HepG2 (cell line): ENCODE measurements at regions not wholly inside any gene's neighbourhood (a gene's known extent, or its start where the extent isn't known, plus 50 kb on each side); places are given as distances from the start of the nearest gene placed in this dataset.

Experiments used
- ATAC-seq: fragments of 200-7000 bp; cut with Tn5 transposase; 3 replicates; pipeline ENCODE4 v1.9.1; 2020; ENCODE audit warnings: mild to moderate bottlenecking, moderate library complexity
- BruUV-seq: library from RNA; stranded (reverse); fragments of 400-500 nt; replicated peaks from 2 replicates; lab custom pipeline; 2021; lab: Mats Ljungman, UMichigan
- CTCF ChIA-PET: fragments of 300-600 bp; formaldehyde crosslinking; extraction: SDS; loops from one replicate; lab custom pipeline; 2021; ENCODE audit warnings: low total read pairs, inconsistent platforms, low intra/inter-chr PET ratio; lab: Yijun Ruan, JAX
- POLR2A ChIA-PET: fragments of 350-600 bp; sonication (Branson Sonifier 250); formaldehyde crosslinking; loops from one replicate; lab custom pipeline; 2020; ENCODE audit warnings: antibody characterized with exemption, inconsistent platforms; lab: Yijun Ruan, JAX
- DNase-seq: peaks from one replicate; pipeline ENCODE4 v3.0.0-alpha.2; 2015; ENCODE audit warnings: low spot score
- FAIRE-seq: peaks from 3 replicates; lab custom pipeline; 2011; peaks lifted over from hg19 to GRCh38; lab: Jason Lieb, UNC
- H2AFZ ChIP-seq: one replicate; pipeline ENCODE4 v1.6.1; 2011; ENCODE audit warnings: low read length, inconsistent platforms
- H3K27ac ChIP-seq: fragments of 300-600 bp; 3 replicates; pipeline ENCODE4 v1.8.0; 2011; ENCODE audit warnings: mixed run types, mild to moderate bottlenecking, mixed read lengths, low read length, inconsistent platforms; ENCODE audit not compliant: insufficient read depth; ENCODE audit errors: extremely low read length
- H3K27me3 ChIP-seq, 2 experiments: fragments of 200-600 bp in 1 of 2; 2 replicates in 1 of 2; 3 replicates in 1 of 2; pipeline versions ENCODE4 v1.6.0 to v1.8.0; 2011; ENCODE audit warnings: low read length in 2 of 2, mild to moderate bottlenecking in 2 of 2, moderate library complexity in 2 of 2, inconsistent platforms in 1 of 2; ENCODE audit not compliant: insufficient read depth in 2 of 2, control insufficient read depth in 1 of 2
- H3K36me3 ChIP-seq, 2 experiments: fragments of 200-600 bp in 1 of 2; replicated peaks in 1 of 2; 2 replicates in 1 of 2; 3 replicates in 1 of 2; pipeline versions ENCODE4 v1.5.1 to v1.8.0; 2011; ENCODE audit warnings: low read length in 2 of 2, inconsistent platforms in 1 of 2; ENCODE audit not compliant: insufficient read depth in 2 of 2, control insufficient read depth in 1 of 2
- H3K4me1 ChIP-seq: 2 replicates; pipeline ENCODE4 v1.5.1; 2012; ENCODE audit warnings: low read length, inconsistent platforms; ENCODE audit not compliant: insufficient read depth
- H3K4me2 ChIP-seq: 2 replicates; pipeline ENCODE4 v1.6.0; 2011; ENCODE audit warnings: low read depth, low read length, inconsistent platforms
- H3K4me3 ChIP-seq, 3 experiments: fragments of 200-600 bp in 1 of 3; sonication (generic), shearing (Covaris generic) in 1 of 3; replicated peaks in 1 of 3; 2 replicates each; pipeline ENCODE4 v1.5.1; 2011 to 2016; ENCODE audit warnings: low read length in 3 of 3, inconsistent platforms in 2 of 3, low read depth in 2 of 3, mild to moderate bottlenecking in 2 of 3, control low read depth in 1 of 3, mixed read lengths in 1 of 3; ENCODE audit not compliant: insufficient read depth in 1 of 3
- H3K79me2 ChIP-seq: one replicate; pipeline ENCODE4 v1.6.1; 2011; ENCODE audit warnings: low read length, inconsistent platforms; ENCODE audit not compliant: insufficient read depth
- H3K9ac ChIP-seq: 2 replicates; pipeline ENCODE4 v1.6.0; 2011; ENCODE audit warnings: mild to moderate bottlenecking, low read depth, low read length, inconsistent platforms; ENCODE audit not compliant: insufficient read depth
- H3K9me3 ChIP-seq: 2 replicates; pipeline ENCODE4 v1.5.1; 2012; ENCODE audit warnings: mild to moderate bottlenecking, low read length
- H4K20me1 ChIP-seq: 2 replicates; pipeline ENCODE4 v1.6.0; 2011; ENCODE audit warnings: inconsistent platforms, mild to moderate bottlenecking, low read length, moderate library complexity; ENCODE audit not compliant: insufficient read depth
- BCL6 ChIP-seq: IDR thresholded peaks from 2 replicates; pipeline ENCODE4 v1.6.1; 2016; ENCODE audit warnings: missing genetic modification reagents, missing compliant biosample characterization
- CBX5 ChIP-seq: sonication (generic); formaldehyde crosslinking; IDR thresholded peaks from 2 replicates; pipeline ENCODE4 v1.4.0; 2020; ENCODE audit warnings: missing genetic modification reagents, borderline replicate concordance
- ESRRA ChIP-seq: sonication (generic); formaldehyde crosslinking; IDR thresholded peaks from 2 replicates; pipeline ENCODE4 v1.5.1; 2020; ENCODE audit warnings: mild to moderate bottlenecking, low read depth, missing genetic modification reagents
- KLF11 ChIP-seq: IDR thresholded peaks from 2 replicates; pipeline ENCODE4 v1.6.1; 2016; ENCODE audit warnings: missing compliant biosample characterization
- POGZ ChIP-seq: sonication (generic); formaldehyde crosslinking; IDR thresholded peaks from 2 replicates; pipeline ENCODE4 v1.4.0; 2020; ENCODE audit warnings: mild to moderate bottlenecking, missing genetic modification reagents
- REST ChIP-seq, 2 experiments: IDR thresholded peaks; 2 replicates each; pipeline ENCODE4 v1.6.1; 2011 to 2012; ENCODE audit warnings: low read length in 2 of 2, borderline replicate concordance in 1 of 2, low read depth in 1 of 2, mild to moderate bottlenecking in 1 of 2, moderate library complexity in 1 of 2
- TAF15 ChIP-seq: fragments of 200-400 bp; formaldehyde crosslinking; IDR thresholded peaks from one replicate; pipeline ENCODE4 v1.6.1; 2018; ENCODE audit warnings: mild to moderate bottlenecking, low read depth, low read length; ENCODE audit not compliant: poor library complexity, severe bottlenecking
- ZNF292 ChIP-seq: sonication (generic); formaldehyde crosslinking; IDR thresholded peaks from 2 replicates; pipeline ENCODE4 v1.8.1; 2022; ENCODE audit warnings: mild to moderate bottlenecking, low read depth, missing genetic modification reagents, borderline replicate concordance
- ZNF333 ChIP-seq: sonication (generic); formaldehyde crosslinking; IDR thresholded peaks from 2 replicates; pipeline ENCODE4 v1.4.0; 2020; ENCODE audit warnings: mild to moderate bottlenecking, missing genetic modification reagents, borderline replicate concordance
- ZNF607 ChIP-seq: sonication (generic); formaldehyde crosslinking; IDR thresholded peaks from 2 replicates; pipeline ENCODE4 v1.5.1; 2020; ENCODE audit warnings: missing genetic modification reagents, mild to moderate bottlenecking, borderline replicate concordance
- ZNF713 ChIP-seq: sonication (generic); formaldehyde crosslinking; IDR thresholded peaks from 2 replicates; pipeline ENCODE4 v1.4.0; 2020; ENCODE audit warnings: mild to moderate bottlenecking, missing genetic modification reagents
- ZNF816 ChIP-seq: sonication (generic); formaldehyde crosslinking; IDR thresholded peaks from 2 replicates; pipeline ENCODE4 v1.8.0; 2022; ENCODE audit warnings: missing genetic modification reagents, mild to moderate bottlenecking, borderline replicate concordance
- WGBS: methylation state at CpG from one replicate; pipeline ENCODE4 v1.1.6; 2017; ENCODE audit warnings: low lambda C conversion rate; 5-methylcytosine and 5-hydroxymethylcytosine counted together
- in situ Hi-C: cut with HindIII; loops from 2 replicates; pipeline ENCODE4 v1.10.0; 2017; ENCODE audit warnings: low pct_unique_long_range_greater_than_20kb; ENCODE audit not compliant: extremely low pct_ligation_motif_present
- intact Hi-C: fragments of 100-400 bp; cut with micrococcal nuclease; formaldehyde crosslinking; loops from one replicate; pipeline ENCODE4 v1.10.0; 2022; ENCODE audit not compliant: unreplicated experiment
- TF ChIP-seq, protein P1 (sequence below): sonication (generic); formaldehyde crosslinking; IDR thresholded peaks from 2 replicates; pipeline ENCODE4 v1.4.0; 2020; ENCODE audit warnings: missing genetic modification reagents, borderline replicate concordance

DNA sequence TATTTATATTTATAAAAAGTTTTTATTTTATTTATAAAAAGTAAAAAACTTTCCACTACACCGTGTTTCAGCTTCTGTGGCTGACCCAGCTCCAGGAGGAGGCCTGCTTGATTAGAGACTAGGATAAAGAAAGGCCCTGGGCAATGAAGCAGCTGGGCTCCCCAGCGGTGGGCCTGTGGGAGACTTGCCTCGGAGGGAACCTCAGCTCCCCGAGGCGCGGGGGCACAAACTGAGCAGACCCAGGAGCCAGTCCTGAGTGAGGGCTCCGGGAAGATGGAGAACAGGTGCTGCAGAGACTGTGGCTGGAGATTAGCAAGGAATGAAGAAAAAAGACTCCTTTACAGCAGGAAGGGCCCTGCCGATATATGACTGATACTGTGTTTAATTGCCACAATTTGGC lies 63.8 kb upstream of the GJB6 start:
- CTCF ChIA-PET: no interaction called here
- Histone ChIP-seq H3K27ac (no peak overlapping the region), H3K9me3 (no peaks in the 10 kb centered on the region), H3K4me2 (no peak overlapping the region), H4K20me1 (no peaks in the 10 kb centered on the region), H3K27me3 (peaks cover 0 to 1% of the 10 kb centered on the region in 2 experiments; a peak in 1 of 5 replicates), H3K79me2 (no peaks in the 10 kb centered on the region), H2AFZ (no peak overlapping the region), H3K4me3 (no peak overlapping the region), H3K4me1 (no peaks in the 10 kb centered on the region), H3K36me3 (no peaks in the 10 kb centered on the region), H3K9ac (no peak overlapping the region)
- no peak for FAIRE-seq
- in situ Hi-C loops: loop anchor here (10.0 kb wide), 1 partner anchor 101 kb away; the partner anchor contains the start of gene GJB2
- TF ChIP-seq POGZ (CRISPR knock-in tag): no peak
- no peak for TF ChIP-seq CBX5 (CRISPR knock-in tag)
- TF ChIP-seq ZNF292: no peak
- TF ChIP-seq, protein P1, sequence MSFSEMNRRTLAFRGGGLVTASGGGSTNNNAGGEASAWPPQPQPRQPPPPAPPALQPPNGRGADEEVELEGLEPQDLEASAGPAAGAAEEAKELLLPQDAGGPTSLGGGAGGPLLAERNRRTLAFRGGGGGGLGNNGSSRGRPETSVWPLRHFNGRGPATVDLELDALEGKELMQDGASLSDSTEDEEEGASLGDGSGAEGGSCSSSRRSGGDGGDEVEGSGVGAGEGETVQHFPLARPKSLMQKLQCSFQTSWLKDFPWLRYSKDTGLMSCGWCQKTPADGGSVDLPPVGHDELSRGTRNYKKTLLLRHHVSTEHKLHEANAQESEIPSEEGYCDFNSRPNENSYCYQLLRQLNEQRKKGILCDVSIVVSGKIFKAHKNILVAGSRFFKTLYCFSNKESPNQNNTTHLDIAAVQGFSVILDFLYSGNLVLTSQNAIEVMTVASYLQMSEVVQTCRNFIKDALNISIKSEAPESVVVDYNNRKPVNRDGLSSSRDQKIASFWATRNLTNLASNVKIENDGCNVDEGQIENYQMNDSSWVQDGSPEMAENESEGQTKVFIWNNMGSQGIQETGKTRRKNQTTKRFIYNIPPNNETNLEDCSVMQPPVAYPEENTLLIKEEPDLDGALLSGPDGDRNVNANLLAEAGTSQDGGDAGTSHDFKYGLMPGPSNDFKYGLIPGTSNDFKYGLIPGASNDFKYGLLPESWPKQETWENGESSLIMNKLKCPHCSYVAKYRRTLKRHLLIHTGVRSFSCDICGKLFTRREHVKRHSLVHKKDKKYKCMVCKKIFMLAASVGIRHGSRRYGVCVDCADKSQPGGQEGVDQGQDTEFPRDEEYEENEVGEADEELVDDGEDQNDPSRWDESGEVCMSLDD (CRISPR knock-in tag): no peak
- no peak for TF ChIP-seq REST (IDR thresholded peaks at IDR 0.05; ENCODE audit: borderline replicate concordance in 1 of 2, low read depth in 1 of 2, low read length in 2 of 2)
- no peak for TF ChIP-seq ZNF607 (CRISPR knock-in tag)
- no peak for TF ChIP-seq ESRRA (CRISPR knock-in tag)
- no peak for TF ChIP-seq ZNF816 (CRISPR knock-in tag)
- no peak for TF ChIP-seq ZNF713 (CRISPR knock-in tag)
- TF ChIP-seq ZNF333 (CRISPR knock-in tag): no peak
- no peak for TF ChIP-seq KLF11 (CRISPR knock-in tag)
- no peak for TF ChIP-seq BCL6 (CRISPR knock-in tag)
- TF ChIP-seq TAF15: no peak
- WGBS: 62% methylated on average over 8 of the region's 8 CpGs
- DNase-seq: no peak
- intact Hi-C loops: no loop called here
- BruUV-seq: no TSS peak
- no peak for ATAC-seq
- POLR2A ChIA-PET: no interaction called here
